ENCODE measurements at regions not wholly inside any gene's neighbourhood (a gene's known extent, or its start where the extent isn't known, plus 50 kb on each side); places are given as distances from the start of the nearest gene placed in this dataset.

GRCh38 chr13:106385654-106386053 is 149.8 kb downstream of the EFNB2 start:
- TF ChIP-seq CTCF (IDR thresholded peaks at IDR 0.05; ENCODE audit: borderline replicate concordance, extremely low read depth, low read length, poor library complexity, severe bottlenecking) (no peak), EZH2 (IDR thresholded peaks at IDR 0.05; ENCODE audit: borderline replicate concordance, low read depth, low read length, severe bottlenecking) (no peak)
